A673 (cell line): ENCODE measurements at regions not wholly inside any gene's neighbourhood (a gene's known extent, or its start where the extent isn't known, plus 50 kb on each side); places are given as distances from the start of the nearest gene placed in this dataset.
"Not testable (repeated sequence)": the region's sequence is repeated elsewhere in the genome, so short reads cannot be mapped to it uniquely, and the experiment has no call there.

ENCODE experiments used
- BruUV-seq: library from RNA; stranded (reverse); fragments of 400-500 nt; replicated peaks from 2 replicates; lab custom pipeline; 2021; lab: Mats Ljungman, UMichigan
- CTCF ChIA-PET: fragments of 300-600 bp; sonication (Branson Sonifier 250); formaldehyde crosslinking; loops from one replicate; lab custom pipeline; 2022; ENCODE audit warnings: antibody characterized with exemption; lab: Charles Lee
- POLR2A ChIA-PET: fragments of 300-600 bp; sonication (Branson Sonifier 250); formaldehyde crosslinking; loops from one replicate; lab custom pipeline; 2022; ENCODE audit warnings: antibody characterized with exemption; ENCODE audit not compliant: low non-redundant PET; lab: Charles Lee
- DNase-seq: peaks from one replicate; pipeline ENCODE4 v3.0.0-alpha.2; 2015; ENCODE audit warnings: low spot score
- H3K27ac ChIP-seq: fragments of 200-600 bp; sonication (generic); 2 replicates; pipeline ENCODE4 v1.5.1; 2016; ENCODE audit warnings: mixed run types, low read depth, mild to moderate bottlenecking, mixed read lengths, antibody characterized with exemption, low read length; ENCODE audit not compliant: poor library complexity, severe bottlenecking
- H3K27me3 ChIP-seq: fragments of 200-600 bp; sonication (generic); replicated peaks from 2 replicates; pipeline ENCODE4 v1.6.1; 2017; ENCODE audit warnings: mixed run types, low read depth, mild to moderate bottlenecking, mixed read lengths, antibody characterized with exemption, low read length; ENCODE audit not compliant: insufficient read depth, poor library complexity
- H3K36me3 ChIP-seq: fragments of 200-600 bp; sonication (generic); 2 replicates; pipeline ENCODE4 v1.6.1; 2016; ENCODE audit warnings: mixed run types, mild to moderate bottlenecking, mixed read lengths, antibody characterized with exemption, low read length; ENCODE audit not compliant: insufficient read depth, poor library complexity, severe bottlenecking
- H3K4me1 ChIP-seq: fragments of 200-600 bp; sonication (generic); 2 replicates; pipeline ENCODE4 v1.6.1; 2017; ENCODE audit warnings: mixed run types, mild to moderate bottlenecking, mixed read lengths, antibody characterized with exemption, low read length; ENCODE audit not compliant: insufficient read depth, poor library complexity, severe bottlenecking
- H3K4me3 ChIP-seq: fragments of 200-600 bp; sonication (generic); 2 replicates; pipeline ENCODE4 v1.5.1; 2016; ENCODE audit warnings: low read depth, mixed run types, mild to moderate bottlenecking, mixed read lengths, low read length; ENCODE audit not compliant: poor library complexity, severe bottlenecking
- H3K9me3 ChIP-seq: fragments of 200-600 bp; sonication (generic); 2 replicates; pipeline ENCODE4 v1.6.1; 2016; ENCODE audit warnings: mixed run types, low read depth, mild to moderate bottlenecking, mixed read lengths, antibody characterized with exemption, low read length; ENCODE audit not compliant: poor library complexity, severe bottlenecking
- CTCF ChIP-seq: fragments of 300-800, 200-600 bp; sonication (generic); conservative IDR thresholded peaks from 2 replicates; pipeline ENCODE4 v1.5.1; 2017; ENCODE audit warnings: low read depth, mild to moderate bottlenecking, antibody characterized with exemption, low read length, moderate library complexity, mixed read lengths
- EZH2 ChIP-seq: fragments of 200-600 bp; sonication (generic); IDR thresholded peaks from 2 replicates; pipeline ENCODE4 v1.6.1; 2017; ENCODE audit warnings: borderline replicate concordance, low read depth, mild to moderate bottlenecking, mixed read lengths, antibody characterized with exemption, low read length; ENCODE audit not compliant: poor library complexity, severe bottlenecking
- intact Hi-C: fragments of 100-400 bp; cut with micrococcal nuclease; formaldehyde crosslinking; loops from one replicate; pipeline ENCODE4 v1.10.0; 2022; ENCODE audit not compliant: unreplicated experiment

GRCh38 chr18:64377446-64377845, 228.6 kb upstream of the LINC00305 start:
- Histone ChIP-seq H3K4me3 (no peak overlapping the region), H3K36me3 (no peaks in the 10 kb centered on the region), H3K27me3 (no peaks in the 10 kb centered on the region), H3K9me3 (no peaks in the 10 kb centered on the region), H3K27ac (no peak overlapping the region), H3K4me1 (no peaks in the 10 kb centered on the region)
- ChIA-PET POLR2A (no interaction called here), CTCF (no interaction called here)
- TF ChIP-seq EZH2 (no peak), CTCF (no peak)
- no TSS peak for BruUV-seq
- intact Hi-C loops = no loop called here
- no peak for DNase-seq

- Histone ChIP-seq H3K27me3 (no peaks in the 10 kb centered on the region), H3K9me3 (no peaks in the 10 kb centered on the region), H3K36me3 (no peaks in the 10 kb centered on the region), H3K4me3 (no peak overlapping the region), H3K4me1 (no peaks in the 10 kb centered on the region), H3K27ac (no peak overlapping the region)
- CTCF ChIA-PET = no interaction called here
- intact Hi-C loops = no loop called here
- no peak for DNase-seq
- POLR2A ChIA-PET = no interaction called here
- no TSS peak for BruUV-seq
- TF ChIP-seq CTCF (no peak), EZH2 (no peak)
Measured at GRCh38 chr18:64372850-64373249, 224.0 kb upstream of the LINC00305 start.

GRCh38 chr18:64369830-64370440, 221.0 kb upstream of the LINC00305 start:
- H3K4me3 ChIP-seq, intact Hi-C loops, H3K9me3 ChIP-seq, H3K27me3 ChIP-seq, DNase-seq, CTCF ChIA-PET, BruUV-seq, POLR2A ChIA-PET, H3K4me1 ChIP-seq, H3K27ac ChIP-seq, H3K36me3 ChIP-seq: not testable (repeated sequence)

- no peak for TF ChIP-seq CTCF
- Histone ChIP-seq H3K4me1 (no peaks in the 10 kb centered on the region), H3K27ac (no peak overlapping the region), H3K9me3 (no peaks in the 10 kb centered on the region), H3K27me3 (no peaks in the 10 kb centered on the region), H3K4me3 (no peak overlapping the region), H3K36me3 (no peaks in the 10 kb centered on the region)
- intact Hi-C loops = no loop called here
- no peak for DNase-seq
- no TSS peak for BruUV-seq
- POLR2A ChIA-PET = no interaction called here
- CTCF ChIA-PET = no interaction called here
Measured at GRCh38 chr18:64365106-64365505, 216.2 kb upstream of the LINC00305 start.
